OCI-LY1 (cell line): ENCODE measurements at regions not wholly inside any gene's neighbourhood (a gene's known extent, or its start where the extent isn't known, plus 50 kb on each side); places are given as distances from the start of the nearest gene placed in this dataset.

Experiments
- H2AFZ ChIP-seq: fragments of 200-600 bp; sonication (generic), shearing (Covaris generic); 2 replicates; pipeline ENCODE4 v1.6.0; 2014; ENCODE audit warnings: antibody characterized with exemption, mild to moderate bottlenecking, low read length
- H3F3A ChIP-seq: fragments of 200-600 bp; sonication (generic), shearing (Covaris generic); 2 replicates; pipeline ENCODE4 v1.6.0; 2014; ENCODE audit warnings: mild to moderate bottlenecking, antibody characterized with exemption, low read length, moderate library complexity; ENCODE audit not compliant: insufficient read depth
- H3K27ac ChIP-seq: fragments of 200-600 bp; sonication (generic); 2 replicates; pipeline ENCODE4 v1.5.1; 2014; ENCODE audit warnings: low read length, mixed run types, mild to moderate bottlenecking, low read depth; ENCODE audit not compliant: poor library complexity, severe bottlenecking
- H3K27me3 ChIP-seq: fragments of 200-600 bp; sonication (generic); 2 replicates; pipeline ENCODE4 v1.6.0; 2014; ENCODE audit warnings: antibody characterized with exemption, mild to moderate bottlenecking, low read length, moderate library complexity; ENCODE audit not compliant: insufficient read depth
- H3K36me3 ChIP-seq: fragments of 200-600 bp; sonication (generic); 2 replicates; pipeline ENCODE4 v1.6.1; 2014; ENCODE audit warnings: mild to moderate bottlenecking, antibody characterized with exemption, low read length, moderate library complexity, mixed read lengths; ENCODE audit not compliant: insufficient read depth
- H3K4me1 ChIP-seq: fragments of 200-600 bp; sonication (generic); 2 replicates; pipeline ENCODE4 v1.5.1; 2014; ENCODE audit warnings: mild to moderate bottlenecking, low read length, moderate library complexity; ENCODE audit not compliant: insufficient read depth, severe bottlenecking
- H3K4me2 ChIP-seq: fragments of 200-600 bp; sonication (generic), shearing (Covaris generic); 2 replicates; pipeline ENCODE4 v1.6.1; 2014; ENCODE audit warnings: low read length
- H3K4me3 ChIP-seq: fragments of 200-600 bp; sonication (generic); 2 replicates; pipeline ENCODE4 v1.5.1; 2014; ENCODE audit warnings: low read length, low read depth, mild to moderate bottlenecking, mixed read lengths; ENCODE audit not compliant: poor library complexity, severe bottlenecking
- H3K79me2 ChIP-seq: fragments of 200-600 bp; shearing (Covaris generic); 2 replicates; pipeline ENCODE4 v1.6.1; 2016; ENCODE audit warnings: mixed run types, low read length, mixed read lengths; ENCODE audit not compliant: insufficient read depth
- H3K9ac ChIP-seq: fragments of 200-600 bp; sonication (generic), shearing (Covaris generic); 2 replicates; pipeline ENCODE4 v1.6.1; 2014; ENCODE audit warnings: mild to moderate bottlenecking, low read length, mixed read lengths
- H3K9me2 ChIP-seq: fragments of 200-600 bp; sonication (generic), shearing (Covaris generic); 2 replicates; pipeline ENCODE4 v1.6.1; 2014; ENCODE audit warnings: low read depth, mild to moderate bottlenecking, low read length, mixed read lengths
- H3K9me3 ChIP-seq: fragments of 200-600 bp; shearing (Covaris generic); 2 replicates; pipeline ENCODE4 v1.6.1; 2014; ENCODE audit warnings: low read length, mixed read lengths
- H4K20me1 ChIP-seq: fragments of 200-600 bp; sonication (generic), shearing (Covaris generic); 2 replicates; pipeline ENCODE4 v1.6.0; 2016; ENCODE audit warnings: mild to moderate bottlenecking, low read length; ENCODE audit not compliant: insufficient read depth
- CTCF ChIP-seq: fragments of 200-600 bp; sonication (generic), shearing (Covaris generic); IDR thresholded peaks from 2 replicates; pipeline ENCODE4 v1.5.1; 2017; ENCODE audit warnings: mild to moderate bottlenecking, antibody characterized with exemption, low read length, moderate library complexity, mixed read lengths
- EZH2 ChIP-seq: fragments of 200-600 bp; sonication (generic), shearing (Covaris generic); IDR thresholded peaks from 2 replicates; pipeline ENCODE4 v1.8.0; 2017; ENCODE audit warnings: borderline replicate concordance, mixed run types, mild to moderate bottlenecking, antibody characterized with exemption, low read length, moderate library complexity, mixed read lengths

- Histone ChIP-seq H3K9me2 (no peaks in the 10 kb centered on the region), H3K36me3 (peaks cover 6% of the 10 kb centered on the region; the same call in 1 of the 2 replicates), H3F3A (no peaks in the 10 kb centered on the region), H3K27me3 (0 out of 2 replicates have a peak, but pooled peaks cover 3% of the 10 kb centered on the region), H3K9me3 (no peaks in the 10 kb centered on the region), H3K79me2 (no peaks in the 10 kb centered on the region), H3K27ac (no peak overlapping the region), H3K4me3 (no peak overlapping the region), H3K9ac (no peak overlapping the region), H3K4me2 (no peak overlapping the region), H4K20me1 (no peaks in the 10 kb centered on the region), H2AFZ (no peak overlapping the region), H3K4me1 (peaks cover 4% of the 10 kb centered on the region)
- TF ChIP-seq EZH2 (no peak), CTCF (no peak)
Observed at GRCh38 chr2:8324164-8324856, 357.5 kb upstream of the ID2 start.

- Histone ChIP-seq H3K27me3 (0 out of 2 replicates have a peak, but pooled peaks cover 3% of the 10 kb centered on the region), H3K9me2 (no peaks in the 10 kb centered on the region), H3K4me2 (no peak overlapping the region), H3K4me1 (peaks cover 9% of the 10 kb centered on the region), H3K27ac (no peak overlapping the region), H3K9ac (no peak overlapping the region), H4K20me1 (no peaks in the 10 kb centered on the region), H3K79me2 (no peaks in the 10 kb centered on the region), H3K9me3 (no peaks in the 10 kb centered on the region), H3K36me3 (peaks cover 6% of the 10 kb centered on the region; the same call in 1 of the 2 replicates), H3K4me3 (no peak overlapping the region), H2AFZ (no peak overlapping the region), H3F3A (no peaks in the 10 kb centered on the region)
- TF ChIP-seq EZH2 (no peak), CTCF (no peak)
Observed at GRCh38 chr2:8324901-8325300, 357.0 kb upstream of the ID2 start.

- Histone ChIP-seq H3K9ac (no peak overlapping the region), H3K27ac (no peak overlapping the region), H3K27me3 (0 out of 2 replicates have a peak, but pooled peaks cover 3% of the 10 kb centered on the region), H3K4me2 (no peak overlapping the region), H3K9me3 (no peaks in the 10 kb centered on the region), H3K4me1 (peaks cover 35% of the 10 kb centered on the region), H3K79me2 (no peaks in the 10 kb centered on the region), H4K20me1 (no peaks in the 10 kb centered on the region), H3K9me2 (no peaks in the 10 kb centered on the region), H3F3A (no peaks in the 10 kb centered on the region), H3K36me3 (peaks cover 6% of the 10 kb centered on the region; the same call in 1 of the 2 replicates), H2AFZ (no peak overlapping the region), H3K4me3 (no peak overlapping the region)
- TF ChIP-seq EZH2 (no peak), CTCF (no peak)
Observed at GRCh38 chr2:8327371-8328100, 354.3 kb upstream of the ID2 start.
